GM12872 (cell line): ENCODE measurements at regions not wholly inside any gene's neighbourhood (a gene's known extent, or its start where the extent isn't known, plus 50 kb on each side); places are given as distances from the start of the nearest gene placed in this dataset.
A peak's percentile ranks its signal among the peaks of the same experiment; 100 is the strongest.

Experiments used
- CTCF ChIP-seq: IDR thresholded peaks from 3 replicates; pipeline ENCODE4 v1.5.1; 2011; ENCODE audit warnings: low read depth, mild to moderate bottlenecking, low read length, moderate library complexity; ENCODE audit not compliant: insufficient read depth

DNA sequence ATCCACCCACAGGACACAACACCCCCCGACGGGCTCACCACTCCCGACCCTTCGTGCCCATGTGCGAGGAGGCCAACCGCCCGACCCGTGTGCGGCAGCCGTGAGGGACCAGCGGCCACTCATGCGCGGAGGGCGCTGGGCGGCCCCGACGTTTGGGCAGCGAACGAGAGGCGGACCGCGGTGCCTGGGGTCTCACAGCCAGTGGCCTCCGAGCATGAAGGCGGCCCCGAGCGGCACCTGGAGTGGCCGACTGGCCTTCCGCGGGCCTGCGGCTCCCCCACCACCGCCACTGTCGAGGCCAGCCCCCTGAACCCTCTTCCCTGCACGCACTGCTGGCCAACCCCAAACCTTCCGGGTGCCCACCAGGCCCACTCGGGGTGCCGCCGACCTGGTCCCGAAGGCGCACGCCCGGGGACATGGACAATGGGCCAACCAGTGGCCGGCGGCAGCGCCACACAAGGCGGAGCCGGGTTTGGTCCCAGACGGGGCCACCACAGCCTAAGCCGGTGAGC, 4274.9 kb upstream of the OR11H1 start:
- TF ChIP-seq CTCF = no peak

GRCh38 chr22:11285116-11285838, 4242.7 kb upstream of the OR11H1 start:
- TF ChIP-seq CTCF = 0 out of 3 replicates have a peak, but pooled peaks have one; percentile 18

GRCh38 chr22:11307998-11308397, 4220.0 kb upstream of the OR11H1 start:
- TF ChIP-seq CTCF = no peak

GRCh38 chr22:11325767-11326166, 4202.2 kb upstream of the OR11H1 start:
- no peak for TF ChIP-seq CTCF

- no peak for TF ChIP-seq CTCF
Observed at GRCh38 chr22:11360632-11361031, 4167.4 kb upstream of the OR11H1 start.
